Stimulated activated CD4-positive, alpha-beta T cell treated with anti-CD3 and anti-CD28 coated beads, Interleukin-1b, Interleukin-23, amount 100 ng/mL, for 4 hours (primary cell): ENCODE measurements at regions not wholly inside any gene's neighbourhood (a gene's known extent, or its start where the extent isn't known, plus 50 kb on each side); places are given as distances from the start of the nearest gene placed in this dataset.
"Not testable (repeated sequence)": the region's sequence is repeated elsewhere in the genome, so short reads cannot be mapped to it uniquely, and the experiment has no call there.

ENCODE experiments used
- DNase-seq, 2 donors: peaks; one replicate each; pipeline ENCODE4 v3.0.0-alpha.2; 2020; ENCODE audit warnings: low read depth in 2 of 2

GRCh38 chr14:50018201-50018932 lies 98.0 kb downstream of the VCPKMT start:
- DNase-seq = no peak

DNA sequence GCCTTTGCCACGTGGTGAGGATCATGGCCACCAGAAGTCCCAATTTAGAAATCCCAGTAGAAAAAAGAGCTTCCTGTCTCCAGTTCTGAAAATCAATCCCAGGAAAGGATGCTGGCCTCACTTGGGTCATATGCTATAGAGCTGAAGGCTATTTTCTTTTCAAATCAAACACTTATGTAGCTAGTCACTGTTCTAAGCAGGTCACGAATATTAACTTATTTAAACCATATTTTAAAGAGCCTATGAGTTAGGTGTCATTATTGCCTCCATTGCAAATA lies 97.5 kb downstream of the VCPKMT start:
- no peak for DNase-seq

- no peak for DNase-seq
Observed at GRCh38 chr14:50020184-50020583, 96.2 kb downstream of the VCPKMT start.

GRCh38 chr14:50020799-50021198 lies 95.6 kb downstream of the VCPKMT start:
- no peak for DNase-seq

DNA sequence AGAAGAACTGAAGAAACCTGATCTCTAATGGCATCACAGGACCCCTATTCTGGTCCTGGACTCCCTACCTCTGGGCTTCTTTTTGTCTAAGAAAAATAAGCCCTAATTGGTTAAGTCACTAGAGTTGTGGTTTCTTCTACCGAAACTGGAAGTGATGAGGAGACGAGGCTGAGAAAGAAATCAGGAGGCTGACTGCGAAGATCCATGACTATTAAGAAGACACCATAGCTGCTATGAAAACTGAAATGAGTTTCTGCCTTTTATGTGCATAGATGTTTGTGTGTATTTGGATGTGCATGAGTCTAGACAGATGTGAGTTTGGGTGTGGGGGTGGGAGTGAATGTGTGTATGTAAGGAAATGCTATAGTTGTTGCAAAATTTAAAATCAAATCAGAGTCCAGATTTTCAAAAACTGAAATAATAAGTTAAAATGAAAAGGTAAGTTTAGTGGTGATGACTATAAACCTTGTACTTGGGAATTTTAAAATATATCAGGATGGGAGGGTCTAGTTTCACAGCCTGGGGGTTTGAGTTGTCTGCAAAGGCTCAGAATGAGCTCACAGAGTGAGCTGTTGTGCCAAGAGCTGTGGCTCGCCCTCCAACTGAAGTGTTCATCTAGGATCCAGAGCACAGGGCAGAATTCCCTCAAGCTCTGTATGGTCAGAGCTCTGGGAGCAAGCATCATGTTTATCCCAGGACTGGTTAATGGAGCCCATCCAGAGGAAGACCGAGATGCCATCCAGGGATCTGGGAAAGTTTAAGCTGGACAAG lies 94.9 kb downstream of the VCPKMT start:
- DNase-seq = no peak

- no peak for DNase-seq
Observed at GRCh38 chr14:50022661-50023060, 93.7 kb downstream of the VCPKMT start.

- no peak for DNase-seq
Observed at GRCh38 chr14:50023671-50024490, 92.5 kb downstream of the VCPKMT start.

DNA sequence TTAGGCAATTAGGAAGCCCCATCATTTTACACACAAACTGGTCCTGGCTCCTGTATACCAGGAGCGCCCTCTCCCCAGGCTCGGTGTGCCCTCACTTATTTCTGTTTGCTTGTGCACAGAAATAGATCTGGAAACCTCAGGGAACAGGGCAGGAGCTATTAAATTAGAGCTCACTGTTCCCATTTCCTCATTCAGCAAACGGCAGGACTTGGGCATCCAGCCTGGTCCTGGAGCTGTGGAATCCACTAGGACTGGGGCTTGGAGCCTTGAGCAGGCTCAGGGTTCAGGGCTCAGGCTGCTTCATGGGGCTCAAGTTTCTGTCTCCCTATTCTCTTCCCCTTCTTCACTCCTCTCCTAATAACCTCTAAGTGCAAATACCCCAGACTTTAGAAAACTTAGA lies 91.3 kb downstream of the VCPKMT start:
- DNase-seq = no peak

GRCh38 chr14:50025776-50026175 lies 90.6 kb downstream of the VCPKMT start:
- DNase-seq = no peak

- DNase-seq = no peak
Observed at GRCh38 chr14:50026396-50026795, 90.0 kb downstream of the VCPKMT start.

DNA sequence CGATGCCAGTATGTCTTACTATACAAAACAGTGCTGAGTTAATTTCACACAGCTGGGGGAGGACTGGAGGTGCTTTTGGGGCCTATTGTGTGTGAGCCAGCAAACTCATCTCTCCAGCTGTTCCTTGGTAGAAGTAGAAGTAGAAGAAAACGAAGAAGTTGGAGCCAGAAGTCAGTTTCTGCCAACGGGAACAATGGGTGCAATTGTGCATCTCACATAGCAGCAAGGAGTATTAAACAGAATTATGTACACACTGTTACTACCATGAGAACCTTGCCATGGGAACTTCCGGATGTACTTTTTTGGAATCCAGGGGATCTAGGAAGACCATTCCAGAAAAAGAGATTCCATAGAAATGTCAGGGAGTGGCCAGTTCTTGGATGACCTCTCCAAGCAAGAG lies 88.6 kb downstream of the VCPKMT start:
- no peak for DNase-seq

- no peak for DNase-seq
Observed at GRCh38 chr14:50028458-50028857, 87.9 kb downstream of the VCPKMT start.

GRCh38 chr14:50030036-50030435 lies 86.3 kb downstream of the VCPKMT start:
- DNase-seq = no peak

GRCh38 chr14:50030911-50031310 lies 85.5 kb downstream of the VCPKMT start:
- DNase-seq = not testable (repeated sequence)

GRCh38 chr14:50031602-50032313 lies 84.6 kb downstream of the VCPKMT start:
- DNase-seq = no peak

DNA sequence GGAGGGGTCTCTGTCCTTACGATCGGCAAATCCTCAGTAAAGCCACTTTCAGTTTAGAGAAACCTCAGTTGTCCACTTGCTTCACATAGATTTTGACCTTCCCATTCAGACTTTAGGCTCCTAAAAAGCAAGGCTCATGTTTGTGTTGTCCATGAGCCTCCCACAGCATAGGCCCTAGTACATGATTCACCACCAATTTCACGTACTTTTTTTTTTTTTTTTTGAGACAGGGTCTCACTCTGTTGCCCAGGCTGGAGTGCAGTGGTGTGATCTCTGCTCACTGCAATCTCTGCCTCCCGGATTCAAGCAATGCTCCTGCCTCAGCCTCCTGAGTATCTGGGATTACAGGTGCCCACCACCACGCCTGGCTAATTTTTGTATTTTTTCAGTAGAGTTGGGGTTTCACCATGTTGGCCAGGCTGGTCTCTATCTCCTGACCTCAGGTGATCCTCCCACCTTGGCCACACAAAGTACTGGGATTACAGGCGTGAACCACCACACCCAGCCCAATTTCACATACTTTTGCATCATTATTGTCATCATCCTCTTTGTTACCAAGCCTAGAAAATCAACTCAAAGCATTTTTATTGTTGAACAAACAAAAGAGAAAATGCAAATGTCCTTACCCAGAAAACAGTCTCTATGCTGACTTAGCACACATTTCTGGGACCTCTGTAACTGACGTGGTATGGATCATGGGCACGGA lies 83.8 kb downstream of the VCPKMT start:
- not testable (repeated sequence) for DNase-seq

GRCh38 chr14:50035214-50035613 lies 81.2 kb downstream of the VCPKMT start:
- no peak for DNase-seq

GRCh38 chr14:50036211-50036610 lies 80.2 kb downstream of the VCPKMT start:
- DNase-seq = no peak

GRCh38 chr14:50036637-50037036 lies 79.7 kb downstream of the VCPKMT start:
- DNase-seq = no peak

- DNase-seq = no peak
Observed at GRCh38 chr14:50037240-50037639, 79.1 kb downstream of the VCPKMT start.

DNA sequence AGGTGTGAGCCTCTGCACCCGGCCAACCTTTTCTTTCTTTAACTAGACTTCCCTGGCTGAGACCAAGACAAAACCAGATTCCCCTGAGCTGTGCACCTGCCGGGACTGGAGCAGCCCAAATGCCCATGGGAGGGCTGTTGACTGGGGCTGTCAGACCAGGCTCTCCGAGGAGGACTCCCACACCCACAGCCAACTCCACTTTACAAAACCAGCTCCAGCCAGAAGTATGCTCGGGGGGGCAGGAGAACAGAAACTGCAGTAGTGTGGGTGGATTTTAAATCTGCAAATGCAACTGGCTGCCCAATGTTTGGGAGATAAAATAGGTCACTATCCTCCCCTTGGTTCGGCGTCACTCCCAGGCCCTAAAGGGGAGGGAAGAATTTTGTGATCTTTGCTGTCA lies 78.5 kb downstream of the VCPKMT start:
- no peak for DNase-seq
